A549 (cell line): ENCODE measurements at regions not wholly inside any gene's neighbourhood (a gene's known extent, or its start where the extent isn't known, plus 50 kb on each side); places are given as distances from the start of the nearest gene placed in this dataset.

ENCODE experiments used
- CEBPB ChIP-seq, 2 experiments: fragments of >200 bp in 1 of 2; sonication (Bioruptor Twin) in 1 of 2; formaldehyde crosslinking in 1 of 2; IDR thresholded peaks; 2 replicates each; pipeline ENCODE4 v1.6.1; 2012 to 2016
- CHD4 ChIP-seq: fragments of 200-600 bp; sonication (generic); IDR thresholded peaks from 2 replicates; pipeline ENCODE4 v1.6.1; 2016; ENCODE audit warnings: antibody characterized with exemption, mild to moderate bottlenecking, borderline replicate concordance
- E2F6 ChIP-seq: IDR thresholded peaks from 2 replicates; pipeline ENCODE4 v1.6.1; 2012; ENCODE audit warnings: low read depth, borderline replicate concordance
- MAFK ChIP-seq: fragments of 450-650 bp; IDR thresholded peaks from 2 replicates; pipeline ENCODE4 v1.6.1; 2014; ENCODE audit not compliant: partially characterized antibody
- MAX ChIP-seq: IDR thresholded peaks from 2 replicates; pipeline ENCODE4 v1.6.1; 2012
- POLR2A ChIP-seq: IDR thresholded peaks from 2 replicates; pipeline ENCODE4 v1.6.1; 2012; ENCODE audit warnings: mild to moderate bottlenecking, low read length
- RAD21 ChIP-seq, 2 experiments: fragments of >200 bp in 1 of 2; sonication (Bioruptor Twin) in 1 of 2; formaldehyde crosslinking in 1 of 2; IDR thresholded peaks in 1 of 2; conservative IDR thresholded peaks in 1 of 2; 2 replicates in 1 of 2; 3 replicates in 1 of 2; pipeline ENCODE4 v1.6.1; 2012 to 2018; ENCODE audit warnings: inconsistent platforms in 1 of 2
- REST ChIP-seq: fragments of 200-600 bp; sonication (generic); IDR thresholded peaks from 2 replicates; pipeline ENCODE4 v1.6.1; 2016; ENCODE audit warnings: antibody characterized with exemption, mild to moderate bottlenecking, moderate library complexity
- SREBF2 ChIP-seq: fragments of 450-650 bp; IDR thresholded peaks from 2 replicates; pipeline ENCODE4 v1.6.1; 2014; ENCODE audit warnings: mild to moderate bottlenecking, moderate library complexity
- TF ChIP-seq, protein P1 (sequence below): fragments of >200 bp; sonication (Bioruptor Twin); formaldehyde crosslinking; IDR thresholded peaks from 3 replicates; pipeline ENCODE4 v1.5.1; 2016
- TF ChIP-seq, protein P2 (sequence below): fragments of >200 bp; sonication (Bioruptor Twin); formaldehyde crosslinking; IDR thresholded peaks from 2 replicates; pipeline ENCODE4 v1.6.1; 2016

DNA sequence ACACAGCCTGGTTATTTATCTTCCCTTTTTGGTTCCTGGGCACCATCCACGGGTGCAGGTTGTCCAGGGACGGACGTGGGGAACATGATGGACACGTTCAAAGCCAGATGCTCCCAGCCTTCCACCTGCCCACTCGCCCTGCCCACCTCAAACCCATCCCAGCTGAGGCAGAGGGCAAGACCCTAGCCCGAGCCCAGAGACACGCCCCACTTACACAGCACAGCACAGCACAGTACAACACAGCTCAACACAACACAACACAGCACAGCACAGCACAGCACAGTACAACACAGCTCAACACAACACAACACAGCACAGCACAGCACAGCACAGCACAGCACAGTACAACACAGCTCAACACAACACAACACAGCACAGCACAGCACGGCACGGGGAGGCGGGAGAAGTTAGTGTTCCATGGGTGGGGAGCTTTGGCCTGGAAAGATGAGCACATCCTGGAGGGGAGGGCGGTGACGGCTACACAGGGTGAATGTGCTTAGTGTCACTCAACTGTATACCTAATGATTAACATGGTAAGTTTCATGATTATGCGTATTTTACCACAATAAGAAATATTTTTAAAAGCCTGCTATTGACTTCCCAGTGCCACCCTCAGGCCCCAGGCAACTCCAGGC is 1507.5 kb downstream of the BRD1 start:
- TF ChIP-seq REST (no peak), CHD4 (no peak), E2F6 (no peak), CEBPB (IDR thresholded peaks at IDR 0.05) (no peak), RAD21 (conservative IDR thresholded peaks at IDR 0.05 in 1 of 2, IDR thresholded peaks at IDR 0.05 in 1 of 2) (no peak), MAFK (no peak), POLR2A (no peak), SREBF2 (no peak), MAX (no peak)
- TF ChIP-seq, protein P1, sequence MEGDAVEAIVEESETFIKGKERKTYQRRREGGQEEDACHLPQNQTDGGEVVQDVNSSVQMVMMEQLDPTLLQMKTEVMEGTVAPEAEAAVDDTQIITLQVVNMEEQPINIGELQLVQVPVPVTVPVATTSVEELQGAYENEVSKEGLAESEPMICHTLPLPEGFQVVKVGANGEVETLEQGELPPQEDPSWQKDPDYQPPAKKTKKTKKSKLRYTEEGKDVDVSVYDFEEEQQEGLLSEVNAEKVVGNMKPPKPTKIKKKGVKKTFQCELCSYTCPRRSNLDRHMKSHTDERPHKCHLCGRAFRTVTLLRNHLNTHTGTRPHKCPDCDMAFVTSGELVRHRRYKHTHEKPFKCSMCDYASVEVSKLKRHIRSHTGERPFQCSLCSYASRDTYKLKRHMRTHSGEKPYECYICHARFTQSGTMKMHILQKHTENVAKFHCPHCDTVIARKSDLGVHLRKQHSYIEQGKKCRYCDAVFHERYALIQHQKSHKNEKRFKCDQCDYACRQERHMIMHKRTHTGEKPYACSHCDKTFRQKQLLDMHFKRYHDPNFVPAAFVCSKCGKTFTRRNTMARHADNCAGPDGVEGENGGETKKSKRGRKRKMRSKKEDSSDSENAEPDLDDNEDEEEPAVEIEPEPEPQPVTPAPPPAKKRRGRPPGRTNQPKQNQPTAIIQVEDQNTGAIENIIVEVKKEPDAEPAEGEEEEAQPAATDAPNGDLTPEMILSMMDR = no peak
- TF ChIP-seq, protein P2, sequence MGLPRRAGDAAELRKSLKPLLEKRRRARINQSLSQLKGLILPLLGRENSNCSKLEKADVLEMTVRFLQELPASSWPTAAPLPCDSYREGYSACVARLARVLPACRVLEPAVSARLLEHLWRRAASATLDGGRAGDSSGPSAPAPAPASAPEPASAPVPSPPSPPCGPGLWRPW = no peak
